Activated CD8-positive, alpha-beta T cell treated with anti-CD3 and anti-CD28 coated beads for 36 hours (primary cell): ENCODE measurements at regions not wholly inside any gene's neighbourhood (a gene's known extent, or its start where the extent isn't known, plus 50 kb on each side); places are given as distances from the start of the nearest gene placed in this dataset.

Experiments used
- ATAC-seq: fragments of 200-7000 bp; cut with Tn5 transposase; one replicate; pipeline ENCODE4 v1.10.0; 2021; ENCODE audit warnings: mild to moderate bottlenecking, moderate library complexity
- CTCF ChIA-PET: fragments of 350-600 bp; sonication (Branson Sonifier 250); formaldehyde crosslinking; loops from one replicate; lab custom pipeline; 2021; ENCODE audit warnings: antibody characterized with exemption; lab: Charles Lee
- POLR2A ChIA-PET: fragments of 350-600 bp; sonication (Branson Sonifier 250); formaldehyde crosslinking; loops from one replicate; lab custom pipeline; 2021; ENCODE audit warnings: antibody characterized with exemption; lab: Charles Lee
- DNase-seq: peaks from one replicate; pipeline ENCODE4 v3.0.0-alpha.2; 2020
- H3K27ac Mint-ChIP-seq: one replicate; pipeline ENCODE4 v1.8.0; 2021; ENCODE audit warnings: mild to moderate bottlenecking, mixed read lengths
- H3K27me3 Mint-ChIP-seq: one replicate; pipeline ENCODE4 v1.8.0; 2021; ENCODE audit warnings: mixed read lengths
- H3K36me3 Mint-ChIP-seq: one replicate; pipeline ENCODE4 v1.8.0; 2021; ENCODE audit warnings: low read depth, mixed read lengths
- H3K4me1 Mint-ChIP-seq: one replicate; pipeline ENCODE4 v1.8.0; 2021; ENCODE audit warnings: low read depth, mixed read lengths
- H3K4me3 Mint-ChIP-seq: one replicate; pipeline ENCODE4 v1.8.0; 2021; ENCODE audit warnings: mild to moderate bottlenecking, moderate library complexity, mixed read lengths
- H3K9me3 Mint-ChIP-seq: one replicate; pipeline ENCODE4 v1.8.0; 2021; ENCODE audit warnings: mixed read lengths
- intact Hi-C: fragments of 100-400 bp; cut with micrococcal nuclease; formaldehyde crosslinking; loops from one replicate; pipeline ENCODE4 v1.10.0; 2022
- TF ChIP-seq, protein P1 (sequence below): fragments of 200-600 bp; IDR thresholded peaks from one replicate; pipeline ENCODE4 v1.8.0; 2022; ENCODE audit warnings: antibody characterized with exemption, mild to moderate bottlenecking

GRCh38 chr14:38122241-38122640, 85.5 kb upstream of the SSTR1 start:
- intact Hi-C loops: no loop called here
- no peak overlapping the region for H3K27ac Mint-ChIP-seq
- H3K4me1 Mint-ChIP-seq: peaks cover 10% of the 10 kb centered on the region
- H3K4me3 Mint-ChIP-seq: no peak overlapping the region
- H3K27me3 Mint-ChIP-seq: no peaks in the 10 kb centered on the region
- peaks cover 3% of the 10 kb centered on the region for H3K9me3 Mint-ChIP-seq
- TF ChIP-seq, protein P1, sequence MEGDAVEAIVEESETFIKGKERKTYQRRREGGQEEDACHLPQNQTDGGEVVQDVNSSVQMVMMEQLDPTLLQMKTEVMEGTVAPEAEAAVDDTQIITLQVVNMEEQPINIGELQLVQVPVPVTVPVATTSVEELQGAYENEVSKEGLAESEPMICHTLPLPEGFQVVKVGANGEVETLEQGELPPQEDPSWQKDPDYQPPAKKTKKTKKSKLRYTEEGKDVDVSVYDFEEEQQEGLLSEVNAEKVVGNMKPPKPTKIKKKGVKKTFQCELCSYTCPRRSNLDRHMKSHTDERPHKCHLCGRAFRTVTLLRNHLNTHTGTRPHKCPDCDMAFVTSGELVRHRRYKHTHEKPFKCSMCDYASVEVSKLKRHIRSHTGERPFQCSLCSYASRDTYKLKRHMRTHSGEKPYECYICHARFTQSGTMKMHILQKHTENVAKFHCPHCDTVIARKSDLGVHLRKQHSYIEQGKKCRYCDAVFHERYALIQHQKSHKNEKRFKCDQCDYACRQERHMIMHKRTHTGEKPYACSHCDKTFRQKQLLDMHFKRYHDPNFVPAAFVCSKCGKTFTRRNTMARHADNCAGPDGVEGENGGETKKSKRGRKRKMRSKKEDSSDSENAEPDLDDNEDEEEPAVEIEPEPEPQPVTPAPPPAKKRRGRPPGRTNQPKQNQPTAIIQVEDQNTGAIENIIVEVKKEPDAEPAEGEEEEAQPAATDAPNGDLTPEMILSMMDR: no peak
- DNase-seq (no peak), ATAC-seq (no peak)
- H3K36me3 Mint-ChIP-seq: no peaks in the 10 kb centered on the region
- ChIA-PET POLR2A (no interaction called here), CTCF (interaction anchor here (1.1 kb wide), 1 partner anchor 136 kb away, joined by 3 read pairs; no protein-coding TSS in a partner anchor)

DNA sequence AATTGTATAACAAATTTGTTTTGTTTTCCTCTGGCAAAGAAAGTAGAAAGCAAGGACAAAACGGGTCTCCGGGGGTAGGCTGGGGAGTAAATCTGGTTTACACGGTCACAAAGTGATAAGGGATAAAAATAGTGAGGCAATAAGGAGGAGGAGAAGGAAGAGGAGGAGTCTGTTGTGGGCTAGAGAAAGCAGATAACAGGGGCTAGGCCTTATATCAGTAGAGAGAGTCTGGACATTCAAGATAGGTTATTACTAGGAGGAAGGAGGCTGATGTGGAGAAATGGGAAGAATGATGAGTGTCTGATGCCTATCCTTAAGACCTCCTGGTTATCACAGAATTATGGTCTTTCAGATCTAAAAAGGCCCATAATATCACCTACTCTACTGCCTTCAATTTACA, 83.2 kb upstream of the SSTR1 start:
- intact Hi-C loops: no loop called here
- H3K9me3 Mint-ChIP-seq: no peaks in the 10 kb centered on the region
- ChIA-PET POLR2A (interaction anchor here (0.5 kb wide), 1 partner anchor 56 kb away, joined by 3 read pairs; no protein-coding TSS in a partner anchor), CTCF (interaction anchor here (1.4 to 1.6 kb wide), 3 partner anchors 9 to 73 kb away, joined by 3 to 6 read pairs (median 4); no protein-coding TSS in a partner anchor)
- DNase-seq (no peak), ATAC-seq (no peak)
- no peaks in the 10 kb centered on the region for H3K27me3 Mint-ChIP-seq
- no peaks in the 10 kb centered on the region for H3K36me3 Mint-ChIP-seq
- no peak overlapping the region for H3K4me3 Mint-ChIP-seq
- no peak overlapping the region for H3K27ac Mint-ChIP-seq
- TF ChIP-seq, protein P1: no peak
- H3K4me1 Mint-ChIP-seq: peaks cover 13% of the 10 kb centered on the region

DNA sequence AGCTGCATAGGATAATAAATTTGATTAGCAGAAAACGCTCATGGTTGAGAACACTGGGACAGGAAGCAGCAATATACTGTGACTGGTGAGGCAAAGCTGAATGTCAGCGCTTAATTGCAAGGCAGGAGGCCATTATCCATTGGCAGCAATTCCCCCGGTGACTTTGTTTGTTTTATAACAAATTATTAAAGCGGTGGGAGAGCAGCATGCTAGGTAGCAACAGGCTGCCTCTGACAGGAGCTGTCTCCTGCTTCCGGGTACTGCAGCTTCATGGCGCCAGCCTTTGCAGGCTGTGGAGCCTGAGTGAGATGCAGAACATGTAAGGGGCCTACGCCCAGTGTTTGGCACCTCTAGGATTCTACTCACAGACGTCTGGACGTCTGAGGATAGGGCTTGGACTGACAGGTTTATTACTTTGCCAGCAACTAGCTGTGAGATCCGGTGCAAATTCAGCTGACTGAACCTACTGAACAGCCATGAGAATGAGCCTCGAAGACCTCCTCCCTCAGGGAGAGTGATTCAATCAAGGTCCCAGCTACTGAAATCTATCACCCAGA, 82.1 kb upstream of the SSTR1 start:
- ChIA-PET CTCF (interaction anchor here (0.9 to 1.6 kb wide), 2 partner anchors 10 to 251 kb away, joined by 3 to 6 read pairs; no protein-coding TSS in a partner anchor), POLR2A (no interaction called here)
- no peaks in the 10 kb centered on the region for H3K9me3 Mint-ChIP-seq
- peaks cover 21% of the 10 kb centered on the region for H3K4me1 Mint-ChIP-seq
- H3K27ac Mint-ChIP-seq: no peak overlapping the region
- intact Hi-C loops: no loop called here
- DNase-seq (no peak), ATAC-seq (no peak)
- no peaks in the 10 kb centered on the region for H3K27me3 Mint-ChIP-seq
- H3K36me3 Mint-ChIP-seq: no peaks in the 10 kb centered on the region
- TF ChIP-seq, protein P1: no peak
- no peak overlapping the region for H3K4me3 Mint-ChIP-seq

DNA sequence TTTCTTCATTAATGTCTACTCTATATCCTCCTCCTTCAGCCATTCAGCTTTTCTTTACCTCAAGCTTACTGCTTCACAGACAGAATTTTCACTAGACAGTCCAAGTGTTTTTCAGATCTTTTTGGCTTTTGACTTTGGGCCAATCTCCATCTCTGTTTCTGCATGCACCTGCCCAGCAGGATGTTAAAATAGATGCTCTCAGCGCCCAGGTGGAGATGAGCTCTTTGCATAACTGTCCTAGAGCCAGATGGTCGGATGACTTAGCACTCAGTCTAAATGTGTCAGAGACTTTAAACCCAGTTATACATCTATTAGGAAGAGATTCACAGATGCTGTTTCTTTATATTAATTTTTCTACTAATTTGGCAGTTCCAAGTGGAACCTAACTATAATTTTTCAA, 80.3 kb upstream of the SSTR1 start:
- no peak for DNase-seq
- ChIA-PET POLR2A (no interaction called here), CTCF (interaction anchor here (1.3 kb wide), 1 partner anchor 16 kb away, joined by 3 read pairs; no protein-coding TSS in a partner anchor)
- peaks cover 17% of the 10 kb centered on the region for H3K4me1 Mint-ChIP-seq
- intact Hi-C loops: no loop called here
- no peak for ATAC-seq
- H3K27ac Mint-ChIP-seq: no peak overlapping the region
- no peaks in the 10 kb centered on the region for H3K36me3 Mint-ChIP-seq
- TF ChIP-seq, protein P1: no peak
- H3K27me3 Mint-ChIP-seq: no peaks in the 10 kb centered on the region
- no peaks in the 10 kb centered on the region for H3K9me3 Mint-ChIP-seq
- H3K4me3 Mint-ChIP-seq: no peak overlapping the region

GRCh38 chr14:38127784-38128183, 79.9 kb upstream of the SSTR1 start:
- Mint-ChIP-seq H3K27ac (no peak overlapping the region), H3K4me3 (no peak overlapping the region), H3K27me3 (no peaks in the 10 kb centered on the region), H3K36me3 (no peaks in the 10 kb centered on the region), H3K4me1 (peaks cover 17% of the 10 kb centered on the region), H3K9me3 (no peaks in the 10 kb centered on the region)
- DNase-seq (no peak), ATAC-seq (no peak)
- ChIA-PET POLR2A (no interaction called here), CTCF (interaction anchor here (1.3 kb wide), 1 partner anchor 17 kb away, joined by 3 read pairs; no protein-coding TSS in a partner anchor)
- intact Hi-C loops: no loop called here
- TF ChIP-seq, protein P1: no peak
